ENCODE measurements at regions not wholly inside any gene's neighbourhood (a gene's known extent, or its start where the extent isn't known, plus 50 kb on each side); places are given as distances from the start of the nearest gene placed in this dataset.

GRCh38 chr12:131390412-131391334 is 320.2 kb upstream of the SFSWAP start (continued):
- TF ChIP-seq, protein P1, sequence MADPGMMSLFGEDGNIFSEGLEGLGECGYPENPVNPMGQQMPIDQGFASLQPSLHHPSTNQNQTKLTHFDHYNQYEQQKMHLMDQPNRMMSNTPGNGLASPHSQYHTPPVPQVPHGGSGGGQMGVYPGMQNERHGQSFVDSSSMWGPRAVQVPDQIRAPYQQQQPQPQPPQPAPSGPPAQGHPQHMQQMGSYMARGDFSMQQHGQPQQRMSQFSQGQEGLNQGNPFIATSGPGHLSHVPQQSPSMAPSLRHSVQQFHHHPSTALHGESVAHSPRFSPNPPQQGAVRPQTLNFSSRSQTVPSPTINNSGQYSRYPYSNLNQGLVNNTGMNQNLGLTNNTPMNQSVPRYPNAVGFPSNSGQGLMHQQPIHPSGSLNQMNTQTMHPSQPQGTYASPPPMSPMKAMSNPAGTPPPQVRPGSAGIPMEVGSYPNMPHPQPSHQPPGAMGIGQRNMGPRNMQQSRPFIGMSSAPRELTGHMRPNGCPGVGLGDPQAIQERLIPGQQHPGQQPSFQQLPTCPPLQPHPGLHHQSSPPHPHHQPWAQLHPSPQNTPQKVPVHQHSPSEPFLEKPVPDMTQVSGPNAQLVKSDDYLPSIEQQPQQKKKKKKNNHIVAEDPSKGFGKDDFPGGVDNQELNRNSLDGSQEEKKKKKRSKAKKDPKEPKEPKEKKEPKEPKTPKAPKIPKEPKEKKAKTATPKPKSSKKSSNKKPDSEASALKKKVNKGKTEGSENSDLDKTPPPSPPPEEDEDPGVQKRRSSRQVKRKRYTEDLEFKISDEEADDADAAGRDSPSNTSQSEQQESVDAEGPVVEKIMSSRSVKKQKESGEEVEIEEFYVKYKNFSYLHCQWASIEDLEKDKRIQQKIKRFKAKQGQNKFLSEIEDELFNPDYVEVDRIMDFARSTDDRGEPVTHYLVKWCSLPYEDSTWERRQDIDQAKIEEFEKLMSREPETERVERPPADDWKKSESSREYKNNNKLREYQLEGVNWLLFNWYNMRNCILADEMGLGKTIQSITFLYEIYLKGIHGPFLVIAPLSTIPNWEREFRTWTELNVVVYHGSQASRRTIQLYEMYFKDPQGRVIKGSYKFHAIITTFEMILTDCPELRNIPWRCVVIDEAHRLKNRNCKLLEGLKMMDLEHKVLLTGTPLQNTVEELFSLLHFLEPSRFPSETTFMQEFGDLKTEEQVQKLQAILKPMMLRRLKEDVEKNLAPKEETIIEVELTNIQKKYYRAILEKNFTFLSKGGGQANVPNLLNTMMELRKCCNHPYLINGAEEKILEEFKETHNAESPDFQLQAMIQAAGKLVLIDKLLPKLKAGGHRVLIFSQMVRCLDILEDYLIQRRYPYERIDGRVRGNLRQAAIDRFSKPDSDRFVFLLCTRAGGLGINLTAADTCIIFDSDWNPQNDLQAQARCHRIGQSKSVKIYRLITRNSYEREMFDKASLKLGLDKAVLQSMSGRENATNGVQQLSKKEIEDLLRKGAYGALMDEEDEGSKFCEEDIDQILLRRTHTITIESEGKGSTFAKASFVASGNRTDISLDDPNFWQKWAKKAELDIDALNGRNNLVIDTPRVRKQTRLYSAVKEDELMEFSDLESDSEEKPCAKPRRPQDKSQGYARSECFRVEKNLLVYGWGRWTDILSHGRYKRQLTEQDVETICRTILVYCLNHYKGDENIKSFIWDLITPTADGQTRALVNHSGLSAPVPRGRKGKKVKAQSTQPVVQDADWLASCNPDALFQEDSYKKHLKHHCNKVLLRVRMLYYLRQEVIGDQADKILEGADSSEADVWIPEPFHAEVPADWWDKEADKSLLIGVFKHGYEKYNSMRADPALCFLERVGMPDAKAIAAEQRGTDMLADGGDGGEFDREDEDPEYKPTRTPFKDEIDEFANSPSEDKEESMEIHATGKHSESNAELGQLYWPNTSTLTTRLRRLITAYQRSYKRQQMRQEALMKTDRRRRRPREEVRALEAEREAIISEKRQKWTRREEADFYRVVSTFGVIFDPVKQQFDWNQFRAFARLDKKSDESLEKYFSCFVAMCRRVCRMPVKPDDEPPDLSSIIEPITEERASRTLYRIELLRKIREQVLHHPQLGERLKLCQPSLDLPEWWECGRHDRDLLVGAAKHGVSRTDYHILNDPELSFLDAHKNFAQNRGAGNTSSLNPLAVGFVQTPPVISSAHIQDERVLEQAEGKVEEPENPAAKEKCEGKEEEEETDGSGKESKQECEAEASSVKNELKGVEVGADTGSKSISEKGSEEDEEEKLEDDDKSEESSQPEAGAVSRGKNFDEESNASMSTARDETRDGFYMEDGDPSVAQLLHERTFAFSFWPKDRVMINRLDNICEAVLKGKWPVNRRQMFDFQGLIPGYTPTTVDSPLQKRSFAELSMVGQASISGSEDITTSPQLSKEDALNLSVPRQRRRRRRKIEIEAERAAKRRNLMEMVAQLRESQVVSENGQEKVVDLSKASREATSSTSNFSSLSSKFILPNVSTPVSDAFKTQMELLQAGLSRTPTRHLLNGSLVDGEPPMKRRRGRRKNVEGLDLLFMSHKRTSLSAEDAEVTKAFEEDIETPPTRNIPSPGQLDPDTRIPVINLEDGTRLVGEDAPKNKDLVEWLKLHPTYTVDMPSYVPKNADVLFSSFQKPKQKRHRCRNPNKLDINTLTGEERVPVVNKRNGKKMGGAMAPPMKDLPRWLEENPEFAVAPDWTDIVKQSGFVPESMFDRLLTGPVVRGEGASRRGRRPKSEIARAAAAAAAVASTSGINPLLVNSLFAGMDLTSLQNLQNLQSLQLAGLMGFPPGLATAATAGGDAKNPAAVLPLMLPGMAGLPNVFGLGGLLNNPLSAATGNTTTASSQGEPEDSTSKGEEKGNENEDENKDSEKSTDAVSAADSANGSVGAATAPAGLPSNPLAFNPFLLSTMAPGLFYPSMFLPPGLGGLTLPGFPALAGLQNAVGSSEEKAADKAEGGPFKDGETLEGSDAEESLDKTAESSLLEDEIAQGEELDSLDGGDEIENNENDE (IDR thresholded peaks at IDR 0.05; ENCODE audit: insufficient replicate concordance, low read length) = no peak
- TF ChIP-seq CEBPB (IDR thresholded peaks at IDR 0.05; ENCODE audit: low read depth, low read length) (no peak), SIX5 (IDR thresholded peaks at IDR 0.05; ENCODE audit: low read depth, low read length) (no peak), TAF7 (optimal IDR thresholded peaks at IDR 0.05; ENCODE audit: borderline replicate concordance, low read depth, low read length) (no peak), EGR1 (IDR thresholded peaks at IDR 0.05; ENCODE audit: borderline replicate concordance, low read depth, low read length) (0 out of 2 replicates have a peak, but pooled peaks have one; percentile 18), TBP (IDR thresholded peaks at IDR 0.05; ENCODE audit: low read depth, low read length) (no peak), RXRA (IDR thresholded peaks at IDR 0.05; ENCODE audit: insufficient read depth, low read depth, low read length) (no peak), SIN3A (conservative IDR thresholded peaks at IDR 0.05 in 1 of 2, IDR thresholded peaks at IDR 0.05 in 1 of 2; ENCODE audit: low read depth in 1 of 2, low read length in 2 of 2) (peak; percentile 65 to 81; a peak in 2 of 4 replicates), JUN (IDR thresholded peaks at IDR 0.05; ENCODE audit: low read depth, low read length) (no peak), POU5F1 (IDR thresholded peaks at IDR 0.05; ENCODE audit: low read depth, low read length) (no peak)

Data from H1 (cell line).